Coronary artery (tissue), 2 donors: ENCODE measurements at regions not wholly inside any gene's neighbourhood (a gene's known extent, or its start where the extent isn't known, plus 50 kb on each side); places are given as distances from the start of the nearest gene placed in this dataset.

Source experiments
- DNase-seq: peaks from one replicate; pipeline ENCODE4 v3.0.0-alpha.2; 2017; ENCODE audit warnings: low spot score
- H3K27ac ChIP-seq, 2 donors: fragments of 200-600 bp; sonication (generic); one replicate each; pipeline ENCODE4 v1.5.1; 2016 to 2019
- H3K4me3 ChIP-seq: fragments of 200-600 bp; sonication (generic); 2 replicates; pipeline ENCODE4 v1.5.1; 2016; ENCODE audit warnings: mild to moderate bottlenecking, moderate library complexity
- TF ChIP-seq, protein P1 (sequence below): fragments of 200-600 bp; sonication (generic); IDR thresholded peaks from one replicate; pipeline ENCODE4 v1.5.1; 2019; ENCODE audit warnings: antibody characterized with exemption

DNA sequence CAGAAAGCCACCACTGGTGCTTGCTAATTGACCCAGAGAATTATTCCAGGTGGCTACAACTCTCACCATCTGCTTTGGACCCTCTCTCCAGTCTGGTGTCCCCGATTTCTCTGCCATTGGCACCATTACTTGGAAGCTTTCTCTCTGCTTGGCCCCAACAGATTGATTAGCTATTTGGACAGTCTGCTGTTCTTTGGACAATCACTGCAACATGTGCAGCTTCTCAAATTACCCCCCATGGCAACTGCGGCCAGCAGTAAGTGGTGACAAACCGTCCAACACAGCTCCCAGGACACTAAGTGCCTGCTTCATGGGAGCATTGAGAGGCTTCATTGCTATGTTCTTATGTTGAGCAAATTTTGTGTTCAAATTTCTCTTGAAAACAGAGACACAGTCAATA lies 309.8 kb downstream of the TAF11L14 start:
- Histone ChIP-seq H3K27ac (no peak overlapping the region), H3K4me3 (no peak overlapping the region)
- DNase-seq = no peak
- TF ChIP-seq, protein P1, sequence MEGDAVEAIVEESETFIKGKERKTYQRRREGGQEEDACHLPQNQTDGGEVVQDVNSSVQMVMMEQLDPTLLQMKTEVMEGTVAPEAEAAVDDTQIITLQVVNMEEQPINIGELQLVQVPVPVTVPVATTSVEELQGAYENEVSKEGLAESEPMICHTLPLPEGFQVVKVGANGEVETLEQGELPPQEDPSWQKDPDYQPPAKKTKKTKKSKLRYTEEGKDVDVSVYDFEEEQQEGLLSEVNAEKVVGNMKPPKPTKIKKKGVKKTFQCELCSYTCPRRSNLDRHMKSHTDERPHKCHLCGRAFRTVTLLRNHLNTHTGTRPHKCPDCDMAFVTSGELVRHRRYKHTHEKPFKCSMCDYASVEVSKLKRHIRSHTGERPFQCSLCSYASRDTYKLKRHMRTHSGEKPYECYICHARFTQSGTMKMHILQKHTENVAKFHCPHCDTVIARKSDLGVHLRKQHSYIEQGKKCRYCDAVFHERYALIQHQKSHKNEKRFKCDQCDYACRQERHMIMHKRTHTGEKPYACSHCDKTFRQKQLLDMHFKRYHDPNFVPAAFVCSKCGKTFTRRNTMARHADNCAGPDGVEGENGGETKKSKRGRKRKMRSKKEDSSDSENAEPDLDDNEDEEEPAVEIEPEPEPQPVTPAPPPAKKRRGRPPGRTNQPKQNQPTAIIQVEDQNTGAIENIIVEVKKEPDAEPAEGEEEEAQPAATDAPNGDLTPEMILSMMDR = no peak

DNA sequence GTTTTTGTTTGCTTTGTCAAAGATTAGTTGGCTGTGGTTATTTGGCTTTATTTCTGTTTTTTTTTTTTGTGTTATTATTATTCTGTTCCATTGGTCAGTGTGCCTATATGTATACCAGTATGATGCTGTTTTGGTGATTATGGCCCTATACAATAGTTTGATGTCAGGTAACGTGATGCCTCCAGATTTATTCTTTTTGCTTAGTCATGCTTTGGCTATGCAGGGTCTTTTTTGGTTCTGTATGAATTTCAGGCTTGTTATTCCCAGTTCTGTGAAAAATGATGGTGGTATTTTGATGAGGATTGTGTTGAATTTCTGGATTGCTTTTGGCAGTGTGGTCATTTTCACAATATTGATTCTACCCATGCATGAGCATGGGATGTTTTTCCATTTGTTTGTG lies 312.8 kb downstream of the TAF11L14 start:
- H3K4me3 ChIP-seq = no peak overlapping the region
- TF ChIP-seq, protein P1 = no peak
- DNase-seq = no peak
- no peak overlapping the region for H3K27ac ChIP-seq

DNA sequence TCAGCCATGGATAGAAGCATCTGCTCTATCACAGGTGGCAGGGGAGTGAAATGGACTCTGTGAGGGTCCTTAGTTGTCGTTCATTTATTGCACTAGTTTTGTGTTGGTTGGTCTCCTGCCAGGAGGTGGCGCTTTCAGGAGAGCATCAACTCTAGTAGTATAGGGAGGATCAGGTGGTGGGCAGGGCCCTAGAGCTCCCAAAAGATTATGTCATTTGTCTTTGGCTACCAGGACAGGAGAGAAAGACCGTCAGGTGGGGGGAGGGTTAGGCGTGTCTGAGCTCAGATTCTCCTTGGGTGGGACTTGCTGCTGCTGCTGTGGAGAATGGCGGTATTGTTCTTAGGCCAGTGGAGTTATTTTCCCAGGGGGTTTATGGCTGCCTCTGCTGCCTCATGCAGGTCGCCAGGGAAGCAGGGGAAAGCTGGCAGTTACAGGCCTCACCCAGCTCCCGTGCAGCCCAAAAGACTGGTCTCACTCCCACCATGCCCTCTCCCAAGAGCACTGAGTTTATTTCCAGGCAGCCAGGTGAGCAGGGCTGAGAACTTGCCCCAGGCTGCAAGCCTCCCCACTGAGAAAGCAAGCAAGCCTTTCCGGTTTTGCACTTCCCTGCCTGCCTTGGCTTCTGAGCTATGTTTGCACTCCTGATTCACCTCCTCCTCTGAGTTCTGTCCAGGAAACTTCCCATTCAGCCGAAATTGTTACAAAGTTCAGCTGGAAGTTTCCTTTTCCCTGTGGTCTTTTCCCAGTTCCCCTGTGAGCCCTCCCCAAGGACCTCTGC lies 317.3 kb downstream of the TAF11L14 start:
- TF ChIP-seq, protein P1 = no peak

DNA sequence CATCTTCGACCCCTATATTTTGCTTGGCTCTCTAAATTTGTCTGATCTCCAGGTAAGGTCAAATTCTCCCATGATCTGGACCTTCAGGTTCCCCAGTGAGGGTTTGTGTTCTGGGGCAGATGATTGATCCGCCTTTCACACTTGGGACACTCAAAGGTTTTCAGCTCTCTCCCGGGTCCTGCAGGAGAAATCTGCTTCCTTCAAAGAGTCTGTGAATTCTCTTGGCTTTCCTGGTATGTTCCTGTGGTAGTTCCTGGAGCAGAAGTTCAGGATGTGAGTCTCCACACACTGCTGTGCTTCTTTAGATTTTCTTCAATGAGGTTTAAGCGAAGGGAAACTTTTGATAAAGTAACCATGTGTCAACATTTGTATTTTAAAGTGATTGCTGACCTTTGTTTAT lies 318.0 kb downstream of the TAF11L14 start:
- no peak overlapping the region for H3K27ac ChIP-seq
- TF ChIP-seq, protein P1 = no peak

More for the DNA sequence above, 317.3 kb downstream of the TAF11L14 start:
- no peak for DNase-seq
- Histone ChIP-seq H3K4me3 (no peak overlapping the region), H3K27ac (no peak overlapping the region)

DNA sequence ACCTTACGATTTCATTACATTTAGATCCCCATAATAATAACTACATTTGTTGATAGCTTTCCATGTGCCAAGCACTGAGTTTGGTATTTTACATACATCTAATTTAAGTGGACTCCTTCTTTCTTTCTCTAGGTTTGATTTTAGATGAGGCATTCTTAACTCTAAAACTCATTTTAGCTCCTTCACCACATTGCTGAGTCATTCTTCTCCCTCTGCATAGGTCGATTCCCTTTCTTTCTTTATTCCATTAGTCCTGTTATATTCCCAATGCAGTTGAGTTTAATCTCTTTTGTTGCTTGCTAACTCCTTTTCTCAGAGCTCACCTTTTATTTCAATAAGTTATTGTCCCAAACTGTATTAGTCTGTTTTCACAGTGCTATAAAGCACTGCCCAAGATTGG lies 329.8 kb downstream of the TAF11L14 start:
- TF ChIP-seq, protein P1 = no peak
- H3K27ac ChIP-seq = no peak overlapping the region

More for the DNA sequence above, 318.0 kb downstream of the TAF11L14 start:
- no peak for DNase-seq
- no peak overlapping the region for H3K4me3 ChIP-seq

DNA sequence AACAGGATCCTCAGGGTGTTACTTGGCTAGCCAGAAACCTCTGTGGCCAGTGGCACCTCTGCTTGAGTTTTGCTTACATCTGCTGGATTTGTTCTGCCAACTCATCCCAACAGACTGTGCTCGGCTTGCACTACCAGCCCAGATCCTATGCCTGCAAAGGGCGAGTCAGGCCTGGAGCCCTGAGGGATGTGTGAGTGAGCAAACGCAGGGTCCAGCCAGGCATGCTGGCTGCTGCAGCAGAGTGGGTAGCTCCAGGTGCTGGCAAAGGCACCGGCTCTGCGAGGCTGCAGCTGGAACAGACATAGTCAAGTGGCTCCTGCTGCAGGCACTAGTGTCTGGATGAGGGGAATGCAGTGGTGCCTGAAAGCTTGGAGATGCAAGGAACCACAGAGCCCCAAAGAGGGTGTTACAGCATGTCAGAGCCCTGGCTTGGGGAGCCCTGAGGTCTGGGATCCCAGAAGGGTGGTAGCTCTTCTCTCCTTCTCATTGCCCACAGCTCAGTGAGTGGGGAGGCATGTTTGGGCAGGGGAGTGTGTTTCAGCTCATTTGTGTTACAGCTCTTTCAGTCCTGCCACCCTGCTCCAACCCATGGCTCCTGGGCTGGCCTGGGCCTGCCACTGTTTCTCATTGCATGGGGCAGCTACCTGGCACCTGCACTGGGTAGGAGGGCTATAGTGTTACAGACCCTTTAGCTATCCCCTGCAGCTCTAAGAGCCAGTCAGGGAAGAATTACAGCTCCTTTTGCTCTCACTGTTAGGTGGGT lies 332.6 kb downstream of the TAF11L14 start:
- DNase-seq = no peak
- Histone ChIP-seq H3K27ac (no peak overlapping the region), H3K4me3 (no peak overlapping the region)
- TF ChIP-seq, protein P1 = no peak

More for the DNA sequence above, 329.8 kb downstream of the TAF11L14 start:
- H3K4me3 ChIP-seq = no peak overlapping the region
- no peak for DNase-seq

DNA sequence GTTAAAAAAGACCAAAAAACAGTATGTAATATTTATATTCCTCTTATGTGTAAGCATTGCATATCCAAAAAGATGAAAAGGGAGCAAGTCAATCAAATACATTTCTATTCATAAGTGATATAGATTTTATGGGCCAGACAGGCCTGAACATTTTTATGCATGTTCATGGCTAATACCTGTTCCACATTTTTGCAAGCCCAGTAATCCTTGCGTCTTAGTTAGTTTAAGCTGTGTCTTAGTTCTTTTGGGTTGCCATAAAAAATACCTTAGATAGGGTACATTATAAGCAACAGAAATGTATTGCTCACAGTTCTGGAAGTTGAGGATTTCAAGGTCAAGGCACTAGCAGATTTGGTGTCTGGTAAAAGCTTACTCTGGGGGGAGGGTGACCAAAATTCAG lies 342.1 kb downstream of the TAF11L14 start:
- Histone ChIP-seq H3K27ac (no peak overlapping the region), H3K4me3 (no peak overlapping the region)
- DNase-seq = no peak
- TF ChIP-seq, protein P1 = no peak
